ENCODE measurements at regions not wholly inside any gene's neighbourhood (a gene's known extent, or its start where the extent isn't known, plus 50 kb on each side); places are given as distances from the start of the nearest gene placed in this dataset.

GRCh38 chr12:118750666-118751065 is 230.7 kb upstream of the SRRM4 start:
- H3K9me3 Mint-ChIP-seq (ENCODE audit: unreplicated experiment): peaks cover 5% of the 10 kb centered on the region
- no peak for TF ChIP-seq CTCF (IDR thresholded peaks at IDR 0.05; ENCODE audit: unreplicated experiment)
- H3K27me3 Mint-ChIP-seq (ENCODE audit: unreplicated experiment): no peaks in the 10 kb centered on the region
- no peaks in the 10 kb centered on the region for H3K36me3 Mint-ChIP-seq (ENCODE audit: low read depth, unreplicated experiment)
- no peaks in the 10 kb centered on the region for H3K4me1 Mint-ChIP-seq (ENCODE audit: unreplicated experiment)
- H3K27ac Mint-ChIP-seq (ENCODE audit: unreplicated experiment): no peak overlapping the region
- no peak overlapping the region for H3K4me3 Mint-ChIP-seq (ENCODE audit: unreplicated experiment)
- DNase-seq (ENCODE audit: low spot score): no peak

GRCh38 chr12:118751355-118751754 is 230.0 kb upstream of the SRRM4 start:
- Mint-ChIP-seq H3K36me3 (ENCODE audit: low read depth, unreplicated experiment) (no peaks in the 10 kb centered on the region), H3K9me3 (ENCODE audit: unreplicated experiment) (peaks cover 5% of the 10 kb centered on the region), H3K4me3 (ENCODE audit: unreplicated experiment) (no peak overlapping the region), H3K27me3 (ENCODE audit: unreplicated experiment) (no peaks in the 10 kb centered on the region), H3K27ac (ENCODE audit: unreplicated experiment) (no peak overlapping the region), H3K4me1 (ENCODE audit: unreplicated experiment) (no peaks in the 10 kb centered on the region)
- no peak for TF ChIP-seq CTCF (IDR thresholded peaks at IDR 0.05; ENCODE audit: unreplicated experiment)
- DNase-seq (ENCODE audit: low spot score): no peak

- Mint-ChIP-seq H3K4me1 (ENCODE audit: unreplicated experiment) (no peaks in the 10 kb centered on the region), H3K27me3 (ENCODE audit: unreplicated experiment) (peaks cover 2% of the 10 kb centered on the region), H3K4me3 (ENCODE audit: unreplicated experiment) (no peak overlapping the region), H3K27ac (ENCODE audit: unreplicated experiment) (no peak overlapping the region), H3K9me3 (ENCODE audit: unreplicated experiment) (peaks cover 7% of the 10 kb centered on the region), H3K36me3 (ENCODE audit: low read depth, unreplicated experiment) (no peaks in the 10 kb centered on the region)
- no peak for TF ChIP-seq CTCF (IDR thresholded peaks at IDR 0.05; ENCODE audit: unreplicated experiment)
- DNase-seq (ENCODE audit: low spot score): no peak
Measured at GRCh38 chr12:118760623-118761022, 220.7 kb upstream of the SRRM4 start.

- Mint-ChIP-seq H3K9me3 (ENCODE audit: unreplicated experiment) (peaks cover 7% of the 10 kb centered on the region), H3K27ac (ENCODE audit: unreplicated experiment) (no peak overlapping the region), H3K36me3 (ENCODE audit: low read depth, unreplicated experiment) (no peaks in the 10 kb centered on the region), H3K27me3 (ENCODE audit: unreplicated experiment) (peaks cover 2% of the 10 kb centered on the region), H3K4me1 (ENCODE audit: unreplicated experiment) (no peaks in the 10 kb centered on the region), H3K4me3 (ENCODE audit: unreplicated experiment) (no peak overlapping the region)
- TF ChIP-seq CTCF (IDR thresholded peaks at IDR 0.05; ENCODE audit: unreplicated experiment): no peak
- no peak for DNase-seq (ENCODE audit: low spot score)
Measured at GRCh38 chr12:118763234-118763633, 218.1 kb upstream of the SRRM4 start.

GRCh38 chr12:118773956-118774723 is 207.2 kb upstream of the SRRM4 start:
- Mint-ChIP-seq H3K4me1 (ENCODE audit: unreplicated experiment) (no peaks in the 10 kb centered on the region), H3K9me3 (ENCODE audit: unreplicated experiment) (peaks cover 13% of the 10 kb centered on the region), H3K4me3 (ENCODE audit: unreplicated experiment) (no peak overlapping the region), H3K27me3 (ENCODE audit: unreplicated experiment) (peaks cover 11% of the 10 kb centered on the region), H3K27ac (ENCODE audit: unreplicated experiment) (peak overlapping the region; percentile 23), H3K36me3 (ENCODE audit: low read depth, unreplicated experiment) (peaks cover 13% of the 10 kb centered on the region)
- DNase-seq (ENCODE audit: low spot score): peak; percentile 37
- no peak for TF ChIP-seq CTCF (IDR thresholded peaks at IDR 0.05; ENCODE audit: unreplicated experiment)

Data from endothelial cell (in vitro differentiated cells).